ENCODE measurements at regions not wholly inside any gene's neighbourhood (a gene's known extent, or its start where the extent isn't known, plus 50 kb on each side); places are given as distances from the start of the nearest gene placed in this dataset.
"Not testable (repeated sequence)": the region's sequence is repeated elsewhere in the genome, so short reads cannot be mapped to it uniquely, and the experiment has no call there.

GRCh38 chr6:82118150-82118562 is 129.4 kb downstream of the IBTK start:
- H3K27ac ChIP-seq, result no peak overlapping the region
- CTCF ChIA-PET, result no interaction called here
- POLR2A ChIA-PET (ENCODE audit: low non-redundant PET), result no interaction called here
- TF ChIP-seq, protein P1, sequence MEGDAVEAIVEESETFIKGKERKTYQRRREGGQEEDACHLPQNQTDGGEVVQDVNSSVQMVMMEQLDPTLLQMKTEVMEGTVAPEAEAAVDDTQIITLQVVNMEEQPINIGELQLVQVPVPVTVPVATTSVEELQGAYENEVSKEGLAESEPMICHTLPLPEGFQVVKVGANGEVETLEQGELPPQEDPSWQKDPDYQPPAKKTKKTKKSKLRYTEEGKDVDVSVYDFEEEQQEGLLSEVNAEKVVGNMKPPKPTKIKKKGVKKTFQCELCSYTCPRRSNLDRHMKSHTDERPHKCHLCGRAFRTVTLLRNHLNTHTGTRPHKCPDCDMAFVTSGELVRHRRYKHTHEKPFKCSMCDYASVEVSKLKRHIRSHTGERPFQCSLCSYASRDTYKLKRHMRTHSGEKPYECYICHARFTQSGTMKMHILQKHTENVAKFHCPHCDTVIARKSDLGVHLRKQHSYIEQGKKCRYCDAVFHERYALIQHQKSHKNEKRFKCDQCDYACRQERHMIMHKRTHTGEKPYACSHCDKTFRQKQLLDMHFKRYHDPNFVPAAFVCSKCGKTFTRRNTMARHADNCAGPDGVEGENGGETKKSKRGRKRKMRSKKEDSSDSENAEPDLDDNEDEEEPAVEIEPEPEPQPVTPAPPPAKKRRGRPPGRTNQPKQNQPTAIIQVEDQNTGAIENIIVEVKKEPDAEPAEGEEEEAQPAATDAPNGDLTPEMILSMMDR (conservative IDR thresholded peaks at IDR 0.05; ENCODE audit: low read depth), result no peak
- DNase-seq (ENCODE audit: low spot score), result no peak

DNA sequence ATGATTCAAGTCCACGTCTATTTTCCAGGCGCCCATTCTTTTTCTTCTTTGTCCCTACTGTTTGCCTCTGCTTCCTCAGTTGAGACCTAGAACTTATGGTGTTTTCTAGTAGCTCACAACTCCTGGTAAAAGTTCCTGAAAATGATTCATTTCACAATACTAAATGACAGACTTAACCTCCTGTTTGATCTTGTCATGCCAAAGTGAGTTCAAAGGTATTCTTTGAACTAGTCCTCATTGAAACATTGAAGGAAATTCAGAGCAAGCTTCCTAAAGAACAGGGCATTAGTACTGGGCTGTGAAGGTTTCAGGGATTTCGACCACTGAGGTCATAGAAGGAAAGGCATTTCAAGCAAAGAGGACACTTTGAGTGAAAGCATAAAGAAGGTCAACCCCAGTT is 132.8 kb downstream of the IBTK start:
- ChIA-PET POLR2A (ENCODE audit: low non-redundant PET) (no interaction called here), CTCF (no interaction called here)
- DNase-seq (ENCODE audit: low spot score), result no peak

DNA sequence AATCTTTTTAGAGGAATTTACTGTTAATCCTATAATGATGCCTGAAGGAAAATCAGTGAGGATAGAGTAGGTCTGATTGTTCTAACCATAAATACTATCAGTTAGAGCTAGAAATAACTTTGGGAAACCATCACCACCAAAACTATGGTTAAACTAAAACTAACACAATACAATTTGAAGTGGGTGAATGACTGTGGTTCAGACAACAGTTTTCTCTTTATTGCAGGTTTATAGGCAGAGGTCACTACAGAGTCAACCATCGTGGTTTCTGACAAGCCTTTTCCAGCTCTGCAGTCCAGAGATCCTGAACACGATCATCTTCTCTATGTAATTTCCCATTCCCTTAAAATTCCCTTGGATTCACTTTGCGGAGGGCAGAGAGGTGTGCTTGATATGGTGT is 134.3 kb downstream of the IBTK start:
- TF ChIP-seq, protein P1 (conservative IDR thresholded peaks at IDR 0.05; ENCODE audit: low read depth), result no peak
- H3K27ac ChIP-seq, result no peak overlapping the region
- POLR2A ChIA-PET (ENCODE audit: low non-redundant PET), result no interaction called here
- CTCF ChIA-PET, result no interaction called here
- no peak for DNase-seq (ENCODE audit: low spot score)

More for the DNA sequence above, 132.8 kb downstream of the IBTK start:
- TF ChIP-seq, protein P1 (conservative IDR thresholded peaks at IDR 0.05; ENCODE audit: low read depth), result no peak
- no peak overlapping the region for H3K27ac ChIP-seq

DNA sequence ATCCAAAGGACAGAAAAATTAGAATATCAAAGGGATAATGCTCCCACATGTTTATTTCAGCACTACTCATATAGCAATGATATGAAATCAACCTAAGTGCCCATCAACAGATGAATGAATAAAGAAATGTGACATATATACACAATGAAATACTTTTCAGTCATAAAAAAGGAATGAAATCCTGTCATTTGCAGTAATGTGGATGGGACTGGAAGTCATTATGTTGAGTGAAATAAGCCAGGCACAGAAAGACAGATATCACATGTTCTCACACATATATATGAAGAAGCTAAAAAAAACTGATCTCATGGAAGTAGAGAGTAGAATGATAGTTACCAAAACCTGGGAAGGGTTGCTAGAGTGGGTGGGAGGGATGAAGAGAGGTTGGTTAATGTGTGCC is 135.7 kb downstream of the IBTK start:
- CTCF ChIA-PET, result no interaction called here
- DNase-seq (ENCODE audit: low spot score), result no peak
- POLR2A ChIA-PET (ENCODE audit: low non-redundant PET), result no interaction called here
- TF ChIP-seq, protein P1 (conservative IDR thresholded peaks at IDR 0.05; ENCODE audit: low read depth), result no peak
- no peak overlapping the region for H3K27ac ChIP-seq

DNA sequence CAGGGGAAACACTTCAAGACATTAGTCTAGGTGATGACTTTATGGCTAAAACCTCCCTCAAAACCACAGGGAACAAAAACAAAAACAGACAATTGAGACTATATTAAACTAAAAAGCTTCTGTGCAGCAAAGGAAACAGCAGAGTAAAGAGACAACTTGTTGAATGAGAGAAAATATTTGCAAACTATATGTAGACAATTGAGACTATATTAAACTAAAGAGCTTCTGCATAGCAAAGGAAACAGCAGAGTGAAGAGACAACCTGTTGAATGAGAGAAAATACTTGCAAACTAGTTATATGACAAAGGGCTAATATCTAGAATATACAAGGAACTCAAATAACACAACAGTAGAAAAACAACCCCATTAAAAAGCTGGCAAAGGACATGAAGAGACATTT is 136.4 kb downstream of the IBTK start:
- TF ChIP-seq, protein P1 (conservative IDR thresholded peaks at IDR 0.05; ENCODE audit: low read depth), result no peak
- POLR2A ChIA-PET (ENCODE audit: low non-redundant PET), result no interaction called here
- CTCF ChIA-PET, result interaction anchor here (0.7 kb wide), 1 partner anchor 1813 kb away, joined by 7 read pairs; no protein-coding TSS in a partner anchor
- H3K27ac ChIP-seq, result no peak overlapping the region
- no peak for DNase-seq (ENCODE audit: low spot score)

GRCh38 chr6:82103171-82103570 is 144.4 kb downstream of the IBTK start:
- POLR2A ChIA-PET (ENCODE audit: low non-redundant PET); H3K27ac ChIP-seq; DNase-seq (ENCODE audit: low spot score): not testable (repeated sequence)
- CTCF ChIA-PET, result interaction anchor here (0.6 kb wide), 1 partner anchor 1742 kb away, joined by 3 read pairs; no protein-coding TSS in a partner anchor

GRCh38 chr6:82101374-82102114 is 146.0 kb downstream of the IBTK start:
- CTCF ChIA-PET; DNase-seq (ENCODE audit: low spot score); POLR2A ChIA-PET (ENCODE audit: low non-redundant PET): not testable (repeated sequence)
- H3K27ac ChIP-seq, result peak overlapping the region; percentile 85

DNA sequence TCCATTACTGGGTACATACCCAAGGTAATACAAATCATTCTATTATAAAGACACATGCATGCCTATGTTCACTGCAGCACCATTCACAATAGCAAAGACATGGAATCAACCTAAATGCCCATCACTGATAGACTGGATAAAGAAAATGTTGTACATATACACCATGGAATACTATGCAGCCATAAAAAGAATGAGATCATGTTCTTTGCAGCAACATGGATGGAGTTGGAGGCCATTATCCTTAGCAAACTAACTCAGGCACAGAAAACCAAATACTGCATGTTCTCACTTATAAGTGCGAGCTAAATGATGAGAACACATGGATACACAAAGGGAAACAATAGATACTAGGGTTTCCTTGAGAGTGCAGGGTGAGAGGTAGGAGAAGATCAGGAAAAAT is 146.8 kb downstream of the IBTK start:
- H3K27ac ChIP-seq, result peak overlapping the region; percentile 85
- CTCF ChIA-PET; POLR2A ChIA-PET (ENCODE audit: low non-redundant PET); DNase-seq (ENCODE audit: low spot score): not testable (repeated sequence)
